HepG2 (cell line): ENCODE measurements at regions not wholly inside any gene's neighbourhood (a gene's known extent, or its start where the extent isn't known, plus 50 kb on each side); places are given as distances from the start of the nearest gene placed in this dataset.

Experiments used
- ATAC-seq: fragments of 200-7000 bp; cut with Tn5 transposase; 3 replicates; pipeline ENCODE4 v1.9.1; 2020; ENCODE audit warnings: mild to moderate bottlenecking, moderate library complexity
- BruUV-seq: library from RNA; stranded (reverse); fragments of 400-500 nt; replicated peaks from 2 replicates; lab custom pipeline; 2021; lab: Mats Ljungman, UMichigan
- CTCF ChIA-PET: fragments of 300-600 bp; formaldehyde crosslinking; extraction: SDS; loops from one replicate; lab custom pipeline; 2021; ENCODE audit warnings: low total read pairs, inconsistent platforms, low intra/inter-chr PET ratio; lab: Yijun Ruan, JAX
- POLR2A ChIA-PET: fragments of 350-600 bp; sonication (Branson Sonifier 250); formaldehyde crosslinking; loops from one replicate; lab custom pipeline; 2020; ENCODE audit warnings: antibody characterized with exemption, inconsistent platforms; lab: Yijun Ruan, JAX
- DNase-seq: peaks from one replicate; pipeline ENCODE4 v3.0.0-alpha.2; 2015; ENCODE audit warnings: low spot score
- FAIRE-seq: peaks from 3 replicates; lab custom pipeline; 2011; peaks lifted over from hg19 to GRCh38; lab: Jason Lieb, UNC
- H2AFZ ChIP-seq: one replicate; pipeline ENCODE4 v1.6.1; 2011; ENCODE audit warnings: low read length, inconsistent platforms
- H3K27ac ChIP-seq: fragments of 300-600 bp; 3 replicates; pipeline ENCODE4 v1.8.0; 2011; ENCODE audit warnings: mixed run types, mild to moderate bottlenecking, mixed read lengths, low read length, inconsistent platforms; ENCODE audit not compliant: insufficient read depth; ENCODE audit errors: extremely low read length
- H3K27me3 ChIP-seq, 2 experiments: fragments of 200-600 bp in 1 of 2; 2 replicates in 1 of 2; 3 replicates in 1 of 2; pipeline versions ENCODE4 v1.6.0 to v1.8.0; 2011; ENCODE audit warnings: low read length in 2 of 2, mild to moderate bottlenecking in 2 of 2, moderate library complexity in 2 of 2, inconsistent platforms in 1 of 2; ENCODE audit not compliant: insufficient read depth in 2 of 2, control insufficient read depth in 1 of 2
- H3K36me3 ChIP-seq, 2 experiments: fragments of 200-600 bp in 1 of 2; replicated peaks in 1 of 2; 2 replicates in 1 of 2; 3 replicates in 1 of 2; pipeline versions ENCODE4 v1.5.1 to v1.8.0; 2011; ENCODE audit warnings: low read length in 2 of 2, inconsistent platforms in 1 of 2; ENCODE audit not compliant: insufficient read depth in 2 of 2, control insufficient read depth in 1 of 2
- H3K4me1 ChIP-seq: 2 replicates; pipeline ENCODE4 v1.5.1; 2012; ENCODE audit warnings: low read length, inconsistent platforms; ENCODE audit not compliant: insufficient read depth
- H3K4me2 ChIP-seq: 2 replicates; pipeline ENCODE4 v1.6.0; 2011; ENCODE audit warnings: low read depth, low read length, inconsistent platforms
- H3K4me3 ChIP-seq, 3 experiments: fragments of 200-600 bp in 1 of 3; sonication (generic), shearing (Covaris generic) in 1 of 3; replicated peaks in 1 of 3; 2 replicates each; pipeline ENCODE4 v1.5.1; 2011 to 2016; ENCODE audit warnings: low read length in 3 of 3, inconsistent platforms in 2 of 3, low read depth in 2 of 3, mild to moderate bottlenecking in 2 of 3, control low read depth in 1 of 3, mixed read lengths in 1 of 3; ENCODE audit not compliant: insufficient read depth in 1 of 3
- H3K79me2 ChIP-seq: one replicate; pipeline ENCODE4 v1.6.1; 2011; ENCODE audit warnings: low read length, inconsistent platforms; ENCODE audit not compliant: insufficient read depth
- H3K9ac ChIP-seq: 2 replicates; pipeline ENCODE4 v1.6.0; 2011; ENCODE audit warnings: mild to moderate bottlenecking, low read depth, low read length, inconsistent platforms; ENCODE audit not compliant: insufficient read depth
- H3K9me3 ChIP-seq: 2 replicates; pipeline ENCODE4 v1.5.1; 2012; ENCODE audit warnings: mild to moderate bottlenecking, low read length
- H4K20me1 ChIP-seq: 2 replicates; pipeline ENCODE4 v1.6.0; 2011; ENCODE audit warnings: inconsistent platforms, mild to moderate bottlenecking, low read length, moderate library complexity; ENCODE audit not compliant: insufficient read depth
- JUND ChIP-seq: sonication (generic); formaldehyde crosslinking; IDR thresholded peaks from 2 replicates; pipeline ENCODE4 v1.8.0; 2022; ENCODE audit warnings: mild to moderate bottlenecking, missing genetic modification reagents
- POGZ ChIP-seq: sonication (generic); formaldehyde crosslinking; IDR thresholded peaks from 2 replicates; pipeline ENCODE4 v1.4.0; 2020; ENCODE audit warnings: mild to moderate bottlenecking, missing genetic modification reagents
- TCF7 ChIP-seq: sonication (generic); IDR thresholded peaks from 2 replicates; pipeline ENCODE4 v1.6.1; 2016; ENCODE audit warnings: antibody characterized with exemption, low read depth
- TERF1 ChIP-seq: sonication (generic); formaldehyde crosslinking; IDR thresholded peaks from 2 replicates; pipeline ENCODE4 v1.8.0; 2022; ENCODE audit warnings: mild to moderate bottlenecking, missing genetic modification reagents, moderate library complexity
- ZBTB14 ChIP-seq: sonication (generic); formaldehyde crosslinking; IDR thresholded peaks from 2 replicates; pipeline ENCODE4 v1.4.0; 2020; ENCODE audit warnings: missing genetic modification reagents
- ZFP37 ChIP-seq: sonication (generic); formaldehyde crosslinking; IDR thresholded peaks from 2 replicates; pipeline ENCODE4 v1.4.0; 2020; ENCODE audit warnings: missing genetic modification reagents, borderline replicate concordance
- ZNF280B ChIP-seq: sonication (generic); formaldehyde crosslinking; IDR thresholded peaks from 2 replicates; pipeline ENCODE4 v1.5.0; 2020; ENCODE audit warnings: missing genetic modification reagents, mild to moderate bottlenecking, borderline replicate concordance
- ZNF598 ChIP-seq: sonication (generic); formaldehyde crosslinking; IDR thresholded peaks from 2 replicates; pipeline ENCODE4 v1.5.1; 2020; ENCODE audit warnings: mild to moderate bottlenecking, missing genetic modification reagents, borderline replicate concordance
- WGBS: methylation state at CpG from one replicate; pipeline ENCODE4 v1.1.6; 2017; ENCODE audit warnings: low lambda C conversion rate; 5-methylcytosine and 5-hydroxymethylcytosine counted together
- in situ Hi-C: cut with HindIII; loops from 2 replicates; pipeline ENCODE4 v1.10.0; 2017; ENCODE audit warnings: low pct_unique_long_range_greater_than_20kb; ENCODE audit not compliant: extremely low pct_ligation_motif_present
- intact Hi-C: fragments of 100-400 bp; cut with micrococcal nuclease; formaldehyde crosslinking; loops from one replicate; pipeline ENCODE4 v1.10.0; 2022; ENCODE audit not compliant: unreplicated experiment
- TF ChIP-seq, protein P1 (sequence below): fragments of 450-650 bp; IDR thresholded peaks from 2 replicates; pipeline ENCODE4 v1.6.1; 2017; ENCODE audit warnings: mild to moderate bottlenecking
- TF ChIP-seq, protein P2 (sequence below): IDR thresholded peaks from 2 replicates; pipeline ENCODE4 v1.6.1; 2016
- TF ChIP-seq, protein P3 (sequence below): sonication (generic); formaldehyde crosslinking; IDR thresholded peaks from 2 replicates; pipeline ENCODE4 v1.8.0; 2023; ENCODE audit warnings: mild to moderate bottlenecking, missing genetic modification reagents

DNA sequence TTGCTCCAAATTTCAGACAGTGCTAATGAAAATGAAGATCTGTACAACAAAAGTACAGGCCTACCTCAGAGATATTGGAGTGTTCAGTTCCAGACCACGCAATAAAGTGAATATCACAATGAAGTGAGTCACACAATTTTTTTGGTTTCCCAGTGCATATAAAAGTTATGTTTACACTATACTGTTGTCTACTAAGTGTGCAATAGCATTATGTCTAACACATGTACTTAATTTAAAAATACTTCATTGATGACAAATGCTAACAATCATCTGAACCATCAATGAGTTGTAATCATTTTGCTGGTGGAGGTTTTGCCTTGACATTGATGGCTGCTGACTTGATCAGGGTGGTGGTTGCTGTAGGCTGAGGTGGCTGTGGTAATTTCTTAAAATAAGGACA is 60.6 kb upstream of the E2F8 start:
- BruUV-seq = no TSS peak
- Histone ChIP-seq H2AFZ (no peak overlapping the region), H3K79me2 (no peaks in the 10 kb centered on the region), H3K27me3 (peaks cover 0 to 8% of the 10 kb centered on the region in 2 experiments; a peak in 3 of 5 replicates), H3K9me3 (no peaks in the 10 kb centered on the region), H3K4me1 (no peaks in the 10 kb centered on the region), H3K4me2 (no peak overlapping the region), H3K36me3 (no peaks in the 10 kb centered on the region), H4K20me1 (no peaks in the 10 kb centered on the region), H3K9ac (no peak overlapping the region), H3K27ac (no peak overlapping the region), H3K4me3 (no peak overlapping the region)
- in situ Hi-C loops = no loop called here
- intact Hi-C loops = no loop called here
- WGBS = 0% methylated on average over 1 of the region's 1 CpG
- no peak for ATAC-seq
- ChIA-PET CTCF (no interaction called here), POLR2A (no interaction called here)
- no peak for FAIRE-seq
- DNase-seq = no peak
- TF ChIP-seq ZNF280B (CRISPR knock-in tag) = no peak
- TF ChIP-seq, protein P1, sequence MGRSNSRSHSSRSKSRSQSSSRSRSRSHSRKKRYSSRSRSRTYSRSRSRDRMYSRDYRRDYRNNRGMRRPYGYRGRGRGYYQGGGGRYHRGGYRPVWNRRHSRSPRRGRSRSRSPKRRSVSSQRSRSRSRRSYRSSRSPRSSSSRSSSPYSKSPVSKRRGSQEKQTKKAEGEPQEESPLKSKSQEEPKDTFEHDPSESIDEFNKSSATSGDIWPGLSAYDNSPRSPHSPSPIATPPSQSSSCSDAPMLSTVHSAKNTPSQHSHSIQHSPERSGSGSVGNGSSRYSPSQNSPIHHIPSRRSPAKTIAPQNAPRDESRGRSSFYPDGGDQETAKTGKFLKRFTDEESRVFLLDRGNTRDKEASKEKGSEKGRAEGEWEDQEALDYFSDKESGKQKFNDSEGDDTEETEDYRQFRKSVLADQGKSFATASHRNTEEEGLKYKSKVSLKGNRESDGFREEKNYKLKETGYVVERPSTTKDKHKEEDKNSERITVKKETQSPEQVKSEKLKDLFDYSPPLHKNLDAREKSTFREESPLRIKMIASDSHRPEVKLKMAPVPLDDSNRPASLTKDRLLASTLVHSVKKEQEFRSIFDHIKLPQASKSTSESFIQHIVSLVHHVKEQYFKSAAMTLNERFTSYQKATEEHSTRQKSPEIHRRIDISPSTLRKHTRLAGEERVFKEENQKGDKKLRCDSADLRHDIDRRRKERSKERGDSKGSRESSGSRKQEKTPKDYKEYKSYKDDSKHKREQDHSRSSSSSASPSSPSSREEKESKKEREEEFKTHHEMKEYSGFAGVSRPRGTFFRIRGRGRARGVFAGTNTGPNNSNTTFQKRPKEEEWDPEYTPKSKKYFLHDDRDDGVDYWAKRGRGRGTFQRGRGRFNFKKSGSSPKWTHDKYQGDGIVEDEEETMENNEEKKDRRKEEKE = no peak
- no peak for TF ChIP-seq TCF7
- no peak for TF ChIP-seq ZFP37 (CRISPR knock-in tag)
- TF ChIP-seq ZNF598 (CRISPR knock-in tag) = no peak
- TF ChIP-seq, protein P2, sequence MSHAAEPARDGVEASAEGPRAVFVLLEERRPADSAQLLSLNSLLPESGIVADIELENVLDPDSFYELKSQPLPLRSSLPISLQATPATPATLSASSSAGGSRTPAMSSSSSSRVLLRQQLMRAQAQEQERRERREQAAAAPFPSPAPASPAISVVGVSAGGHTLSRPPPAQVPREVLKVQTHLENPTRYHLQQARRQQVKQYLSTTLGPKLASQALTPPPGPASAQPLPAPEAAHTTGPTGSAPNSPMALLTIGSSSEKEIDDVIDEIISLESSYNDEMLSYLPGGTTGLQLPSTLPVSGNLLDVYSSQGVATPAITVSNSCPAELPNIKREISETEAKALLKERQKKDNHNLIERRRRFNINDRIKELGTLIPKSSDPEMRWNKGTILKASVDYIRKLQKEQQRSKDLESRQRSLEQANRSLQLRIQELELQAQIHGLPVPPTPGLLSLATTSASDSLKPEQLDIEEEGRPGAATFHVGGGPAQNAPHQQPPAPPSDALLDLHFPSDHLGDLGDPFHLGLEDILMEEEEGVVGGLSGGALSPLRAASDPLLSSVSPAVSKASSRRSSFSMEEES (CRISPR knock-in tag) = no peak
- no peak for TF ChIP-seq TERF1 (CRISPR knock-in tag)
- TF ChIP-seq JUND (CRISPR knock-in tag) = no peak
- TF ChIP-seq, protein P3, sequence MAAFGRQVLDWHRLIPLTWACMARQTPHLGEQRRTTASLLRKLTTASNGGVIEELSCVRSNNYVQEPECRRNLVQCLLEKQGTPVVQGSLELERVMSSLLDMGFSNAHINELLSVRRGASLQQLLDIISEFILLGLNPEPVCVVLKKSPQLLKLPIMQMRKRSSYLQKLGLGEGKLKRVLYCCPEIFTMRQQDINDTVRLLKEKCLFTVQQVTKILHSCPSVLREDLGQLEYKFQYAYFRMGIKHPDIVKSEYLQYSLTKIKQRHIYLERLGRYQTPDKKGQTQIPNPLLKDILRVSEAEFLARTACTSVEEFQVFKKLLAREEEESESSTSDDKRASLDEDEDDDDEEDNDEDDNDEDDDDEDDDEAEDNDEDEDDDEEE (CRISPR knock-in tag) = no peak
- TF ChIP-seq POGZ (CRISPR knock-in tag) = no peak
- no peak for TF ChIP-seq ZBTB14
